ENCODE measurements at regions not wholly inside any gene's neighbourhood (a gene's known extent, or its start where the extent isn't known, plus 50 kb on each side); places are given as distances from the start of the nearest gene placed in this dataset.
A peak's percentile ranks its signal among the peaks of the same experiment; 100 is the strongest.

DNA sequence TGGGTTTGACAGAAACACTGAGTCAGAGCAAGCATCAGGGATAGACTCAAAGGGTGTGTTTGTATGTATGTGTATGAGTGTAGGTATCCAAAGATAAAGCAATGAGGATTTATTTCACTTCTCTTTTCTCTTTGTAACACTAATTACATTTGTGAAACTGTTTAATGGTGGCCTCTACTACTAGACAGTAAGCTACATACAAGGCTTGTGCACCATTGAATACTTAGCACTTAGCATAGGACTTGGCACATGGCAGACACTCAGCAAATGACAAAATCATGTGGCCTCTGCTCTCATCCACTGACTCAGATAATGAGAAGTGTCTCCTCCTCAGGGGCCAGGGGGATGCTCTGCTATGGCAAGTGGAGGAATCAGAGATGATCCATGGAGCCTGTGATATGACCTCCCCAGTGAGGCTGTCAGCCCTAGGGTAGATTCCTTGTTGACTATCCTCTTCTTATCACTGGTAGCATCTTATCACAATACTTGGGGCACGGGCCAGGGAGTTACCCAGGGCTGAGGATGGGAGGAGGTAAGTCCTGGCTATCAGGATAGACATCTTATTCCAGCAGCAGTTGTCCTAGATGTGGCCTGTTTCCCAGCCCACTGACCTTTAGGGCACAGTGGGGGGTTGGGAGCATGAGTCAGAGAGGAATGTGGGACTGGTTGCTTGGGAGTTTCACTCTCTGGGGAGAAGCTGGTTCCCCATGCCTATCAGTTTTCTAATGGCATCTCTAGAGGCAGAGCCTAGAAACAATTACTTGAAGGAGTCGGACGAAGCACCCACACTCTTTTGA lies 71.2 kb upstream of the HOXC13 start:
- peak; percentile 60 for TF ChIP-seq TEAD4 (IDR thresholded peaks at IDR 0.05)
- TF ChIP-seq, protein P1, sequence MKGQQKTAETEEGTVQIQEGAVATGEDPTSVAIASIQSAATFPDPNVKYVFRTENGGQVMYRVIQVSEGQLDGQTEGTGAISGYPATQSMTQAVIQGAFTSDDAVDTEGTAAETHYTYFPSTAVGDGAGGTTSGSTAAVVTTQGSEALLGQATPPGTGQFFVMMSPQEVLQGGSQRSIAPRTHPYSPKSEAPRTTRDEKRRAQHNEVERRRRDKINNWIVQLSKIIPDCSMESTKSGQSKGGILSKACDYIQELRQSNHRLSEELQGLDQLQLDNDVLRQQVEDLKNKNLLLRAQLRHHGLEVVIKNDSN (IDR thresholded peaks at IDR 0.05): no peak

DNA sequence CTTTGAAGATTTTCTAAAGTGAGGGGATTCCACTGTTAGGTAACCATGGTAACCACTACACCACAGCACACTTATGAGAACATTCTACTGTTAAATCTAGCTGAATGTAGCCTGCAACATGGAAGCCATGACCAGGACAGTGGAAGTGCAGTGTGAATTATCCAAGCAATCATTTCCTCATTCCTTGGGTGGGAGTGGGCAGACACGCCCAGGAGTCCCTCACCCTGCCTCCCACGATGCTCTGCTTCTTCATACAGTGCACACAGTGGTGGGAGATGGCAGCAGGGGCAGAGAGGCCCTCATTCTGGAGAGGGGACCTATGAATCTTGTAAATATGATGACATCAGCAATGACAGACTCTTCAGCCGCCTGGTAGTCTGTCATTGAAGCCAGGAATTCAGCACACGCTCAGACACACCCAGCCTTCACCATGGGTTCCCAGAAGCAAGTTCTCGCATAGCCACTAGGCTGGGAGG lies 70.1 kb upstream of the HOXC13 start:
- TF ChIP-seq ZBTB7A (IDR thresholded peaks at IDR 0.05; ENCODE audit: low read depth): no peak
- TF ChIP-seq, protein P2, sequence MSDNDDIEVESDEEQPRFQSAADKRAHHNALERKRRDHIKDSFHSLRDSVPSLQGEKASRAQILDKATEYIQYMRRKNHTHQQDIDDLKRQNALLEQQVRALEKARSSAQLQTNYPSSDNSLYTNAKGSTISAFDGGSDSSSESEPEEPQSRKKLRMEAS (IDR thresholded peaks at IDR 0.05): no peak
- TF ChIP-seq, protein P1 (IDR thresholded peaks at IDR 0.05): no peak
- no peak for TF ChIP-seq NFIC (IDR thresholded peaks at IDR 0.05)
- no peak for TF ChIP-seq CEBPB (IDR thresholded peaks at IDR 0.05)
- TF ChIP-seq EGR1 (IDR thresholded peaks at IDR 0.05): no peak
- TF ChIP-seq TEAD4 (IDR thresholded peaks at IDR 0.05): no peak
- TF ChIP-seq EP300 (IDR thresholded peaks at IDR 0.05; ENCODE audit: borderline replicate concordance): no peak
- TF ChIP-seq CREB1 (IDR thresholded peaks at IDR 0.05; ENCODE audit: low read depth): no peak
- TF ChIP-seq RAD21 (IDR thresholded peaks at IDR 0.05; ENCODE audit: low read depth): no peak
- TF ChIP-seq TAF1 (IDR thresholded peaks at IDR 0.05; ENCODE audit: low read depth): no peak
- no peak for TF ChIP-seq TCF12 (IDR thresholded peaks at IDR 0.05; ENCODE audit: low read depth)
- no peak for TF ChIP-seq YY1 (IDR thresholded peaks at IDR 0.05; ENCODE audit: low read depth)
- no peak for TF ChIP-seq FOXM1 (IDR thresholded peaks at IDR 0.05; ENCODE audit: borderline replicate concordance, low read depth)
- TF ChIP-seq, protein P3, sequence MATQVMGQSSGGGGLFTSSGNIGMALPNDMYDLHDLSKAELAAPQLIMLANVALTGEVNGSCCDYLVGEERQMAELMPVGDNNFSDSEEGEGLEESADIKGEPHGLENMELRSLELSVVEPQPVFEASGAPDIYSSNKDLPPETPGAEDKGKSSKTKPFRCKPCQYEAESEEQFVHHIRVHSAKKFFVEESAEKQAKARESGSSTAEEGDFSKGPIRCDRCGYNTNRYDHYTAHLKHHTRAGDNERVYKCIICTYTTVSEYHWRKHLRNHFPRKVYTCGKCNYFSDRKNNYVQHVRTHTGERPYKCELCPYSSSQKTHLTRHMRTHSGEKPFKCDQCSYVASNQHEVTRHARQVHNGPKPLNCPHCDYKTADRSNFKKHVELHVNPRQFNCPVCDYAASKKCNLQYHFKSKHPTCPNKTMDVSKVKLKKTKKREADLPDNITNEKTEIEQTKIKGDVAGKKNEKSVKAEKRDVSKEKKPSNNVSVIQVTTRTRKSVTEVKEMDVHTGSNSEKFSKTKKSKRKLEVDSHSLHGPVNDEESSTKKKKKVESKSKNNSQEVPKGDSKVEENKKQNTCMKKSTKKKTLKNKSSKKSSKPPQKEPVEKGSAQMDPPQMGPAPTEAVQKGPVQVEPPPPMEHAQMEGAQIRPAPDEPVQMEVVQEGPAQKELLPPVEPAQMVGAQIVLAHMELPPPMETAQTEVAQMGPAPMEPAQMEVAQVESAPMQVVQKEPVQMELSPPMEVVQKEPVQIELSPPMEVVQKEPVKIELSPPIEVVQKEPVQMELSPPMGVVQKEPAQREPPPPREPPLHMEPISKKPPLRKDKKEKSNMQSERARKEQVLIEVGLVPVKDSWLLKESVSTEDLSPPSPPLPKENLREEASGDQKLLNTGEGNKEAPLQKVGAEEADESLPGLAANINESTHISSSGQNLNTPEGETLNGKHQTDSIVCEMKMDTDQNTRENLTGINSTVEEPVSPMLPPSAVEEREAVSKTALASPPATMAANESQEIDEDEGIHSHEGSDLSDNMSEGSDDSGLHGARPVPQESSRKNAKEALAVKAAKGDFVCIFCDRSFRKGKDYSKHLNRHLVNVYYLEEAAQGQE (IDR thresholded peaks at IDR 0.05; ENCODE audit: low read depth): no peak

DNA sequence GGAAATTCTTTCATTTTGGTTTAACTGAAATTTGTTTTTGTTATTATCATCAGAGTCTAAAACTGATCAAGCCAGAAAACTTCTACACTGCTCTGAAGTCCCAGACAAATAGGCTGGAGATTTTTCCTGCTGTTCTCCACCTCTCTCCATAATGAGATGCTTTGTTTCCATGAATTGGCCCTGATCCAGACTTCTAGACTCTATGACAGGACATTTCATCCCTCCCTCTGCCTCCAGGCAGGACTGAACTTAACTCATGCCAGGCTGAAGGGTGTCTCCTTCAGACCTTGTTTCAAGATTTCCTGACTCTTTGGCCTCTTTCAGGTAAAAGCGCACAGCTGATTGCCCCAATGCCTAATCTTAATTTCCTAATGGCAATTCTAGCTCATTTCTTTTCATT lies 69.1 kb upstream of the HOXC13 start:
- TF ChIP-seq NFIC (IDR thresholded peaks at IDR 0.05): peak; percentile 41; the same call in 1 of the 2 replicates
- TF ChIP-seq, protein P3 (IDR thresholded peaks at IDR 0.05; ENCODE audit: low read depth): no peak

DNA sequence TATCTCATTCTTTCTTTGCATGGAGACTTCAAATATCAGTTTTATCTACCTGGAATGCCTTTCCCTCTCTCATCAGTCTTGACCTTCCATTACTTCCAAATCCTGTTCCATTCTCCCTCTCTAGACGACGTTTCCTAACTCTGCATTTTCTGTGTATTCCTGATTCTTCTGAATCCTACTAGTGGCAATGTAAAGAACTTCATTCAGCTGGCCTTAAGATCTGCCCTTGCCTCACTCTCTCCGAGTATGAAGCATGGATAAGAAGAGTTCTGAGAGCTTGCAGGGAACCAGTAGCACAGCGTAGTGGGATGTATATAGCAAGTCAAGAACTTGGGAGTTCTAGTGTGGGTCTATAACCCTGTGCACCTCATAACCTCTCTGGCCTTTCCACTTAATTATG lies 68.5 kb upstream of the HOXC13 start:
- TF ChIP-seq EGR1 (IDR thresholded peaks at IDR 0.05) (no peak), TAF1 (IDR thresholded peaks at IDR 0.05; ENCODE audit: low read depth) (no peak), TCF12 (IDR thresholded peaks at IDR 0.05; ENCODE audit: low read depth) (no peak), CEBPB (IDR thresholded peaks at IDR 0.05) (no peak), RAD21 (IDR thresholded peaks at IDR 0.05; ENCODE audit: low read depth) (no peak), TEAD4 (IDR thresholded peaks at IDR 0.05) (no peak), ZBTB7A (IDR thresholded peaks at IDR 0.05; ENCODE audit: low read depth) (no peak), EP300 (IDR thresholded peaks at IDR 0.05; ENCODE audit: borderline replicate concordance) (no peak), YY1 (IDR thresholded peaks at IDR 0.05; ENCODE audit: low read depth) (no peak), CREB1 (IDR thresholded peaks at IDR 0.05; ENCODE audit: low read depth) (no peak)
- TF ChIP-seq, protein P3 (IDR thresholded peaks at IDR 0.05; ENCODE audit: low read depth): no peak
- TF ChIP-seq, protein P2 (IDR thresholded peaks at IDR 0.05): no peak
- TF ChIP-seq, protein P1 (IDR thresholded peaks at IDR 0.05): no peak

All from Ishikawa (cell line).